ENCODE measurements at regions not wholly inside any gene's neighbourhood (a gene's known extent, or its start where the extent isn't known, plus 50 kb on each side); places are given as distances from the start of the nearest gene placed in this dataset.

GRCh38 chr10:76642358-76642757 lies 995.2 kb downstream of the KCNMA1 start:
- no peak for TF ChIP-seq CTCF (IDR thresholded peaks at IDR 0.05; ENCODE audit: low read depth, low read length)
- no peak overlapping the region for H3K4me3 ChIP-seq (ENCODE audit: low read depth, low read length)
- in situ Hi-C loops (cut with HindIII; ENCODE audit: low sequenced_read_pairs) = no loop called here
- no peak for DNase-seq (ENCODE audit: low read depth, low spot score)

- no peak for DNase-seq (ENCODE audit: low read depth, low spot score)
- H3K4me3 ChIP-seq (ENCODE audit: low read depth, low read length) = no peak overlapping the region
- no peak for TF ChIP-seq CTCF (IDR thresholded peaks at IDR 0.05; ENCODE audit: low read depth, low read length)
- in situ Hi-C loops (cut with HindIII; ENCODE audit: low sequenced_read_pairs) = no loop called here
Measured at GRCh38 chr10:76641215-76641614, 996.4 kb downstream of the KCNMA1 start.

GRCh38 chr10:76640806-76641205 lies 996.8 kb downstream of the KCNMA1 start:
- in situ Hi-C loops (cut with HindIII; ENCODE audit: low sequenced_read_pairs) = no loop called here
- TF ChIP-seq CTCF (IDR thresholded peaks at IDR 0.05; ENCODE audit: low read depth, low read length) = no peak
- no peak overlapping the region for H3K4me3 ChIP-seq (ENCODE audit: low read depth, low read length)
- DNase-seq (ENCODE audit: low read depth, low spot score) = no peak

GRCh38 chr10:76632767-76633051 lies 1004.9 kb downstream of the KCNMA1 start:
- in situ Hi-C loops (cut with HindIII; ENCODE audit: low sequenced_read_pairs) = no loop called here
- H3K4me3 ChIP-seq (ENCODE audit: low read depth, low read length) = no peak overlapping the region
- peak; percentile 50 for TF ChIP-seq CTCF (IDR thresholded peaks at IDR 0.05; ENCODE audit: low read depth, low read length)
- no peak for DNase-seq (ENCODE audit: low read depth, low spot score)

GRCh38 chr10:76631884-76632766 lies 1005.5 kb downstream of the KCNMA1 start:
- no peak for DNase-seq (ENCODE audit: low read depth, low spot score)
- peak overlapping the region; percentile 12 for H3K4me3 ChIP-seq (ENCODE audit: low read depth, low read length)
- TF ChIP-seq CTCF (IDR thresholded peaks at IDR 0.05; ENCODE audit: low read depth, low read length) = no peak
- in situ Hi-C loops (cut with HindIII; ENCODE audit: low sequenced_read_pairs) = no loop called here

- in situ Hi-C loops (cut with HindIII; ENCODE audit: low sequenced_read_pairs) = no loop called here
- no peak for DNase-seq (ENCODE audit: low read depth, low spot score)
- no peak overlapping the region for H3K4me3 ChIP-seq (ENCODE audit: low read depth, low read length)
- TF ChIP-seq CTCF (IDR thresholded peaks at IDR 0.05; ENCODE audit: low read depth, low read length) = no peak
Measured at GRCh38 chr10:76631036-76631670, 1006.5 kb downstream of the KCNMA1 start.

Measured in astrocyte of the spinal cord (primary cell).